Activated T-cell treated with anti-CD3 and anti-CD28 coated beads, Interleukin-2, amount 50 U/mL, for 72 hours (primary cell): ENCODE measurements at regions not wholly inside any gene's neighbourhood (a gene's known extent, or its start where the extent isn't known, plus 50 kb on each side); places are given as distances from the start of the nearest gene placed in this dataset.

Experiments
- ATAC-seq, 2 donors: fragments of 150-1000 bp; cut with Tn5 transposase; replicated peaks in 1 of 2; 2 replicates each; pipeline ENCODE4 v1.10.0; 2021; ENCODE audit warnings: moderate library complexity in 2 of 2, mild to moderate bottlenecking in 1 of 2
- DNase-seq, 2 donors: peaks; one replicate each; pipeline ENCODE4 v3.0.0; 2021 to 2022; ENCODE audit warnings: mixed read lengths in 1 of 2
- H3K27ac Mint-ChIP-seq: one replicate; pipeline ENCODE4 v1.8.0; 2022; ENCODE audit warnings: mild to moderate bottlenecking, moderate library complexity, mixed read lengths
- H3K27me3 Mint-ChIP-seq: one replicate; pipeline ENCODE4 v1.8.0; 2022; ENCODE audit warnings: low read depth, mixed read lengths
- H3K36me3 Mint-ChIP-seq, 2 donors: one replicate each; pipeline ENCODE4 v1.8.0; 2022; ENCODE audit warnings: mixed read lengths in 2 of 2, mild to moderate bottlenecking in 1 of 2; ENCODE audit not compliant: insufficient read depth in 2 of 2
- H3K4me1 Mint-ChIP-seq: one replicate; pipeline ENCODE4 v1.8.0; 2022; ENCODE audit warnings: low read depth, mixed read lengths
- H3K4me3 Mint-ChIP-seq, 2 donors: one replicate each; pipeline ENCODE4 v1.8.0; 2022; ENCODE audit warnings: mild to moderate bottlenecking in 2 of 2, mixed read lengths in 2 of 2, moderate library complexity in 2 of 2
- H3K9me3 Mint-ChIP-seq, 2 donors: one replicate each; pipeline ENCODE4 v1.8.0; 2022; ENCODE audit warnings: mixed read lengths in 2 of 2

- DNase-seq (no peak), ATAC-seq (no peak)
- no peak overlapping the region for H3K4me3 Mint-ChIP-seq
- no peaks in the 10 kb centered on the region for H3K36me3 Mint-ChIP-seq
- peaks cover 13% of the 10 kb centered on the region for H3K4me1 Mint-ChIP-seq
- H3K27ac Mint-ChIP-seq: no peak overlapping the region
- peaks cover 13% of the 10 kb centered on the region for H3K27me3 Mint-ChIP-seq
- no peaks in the 10 kb centered on the region for H3K9me3 Mint-ChIP-seq
Measured at GRCh38 chrX:38895775-38896174, 94.5 kb downstream of the MID1IP1 start.

GRCh38 chrX:38896724-38897298, 95.6 kb downstream of the MID1IP1 start:
- DNase-seq (peak in 1 of 2 donors; percentile 4), ATAC-seq (peak; percentile 62 to 66)
- Mint-ChIP-seq H3K4me1 (peaks cover 5% of the 10 kb centered on the region), H3K4me3 (no peak overlapping the region), H3K27ac (no peak overlapping the region), H3K9me3 (no peaks in the 10 kb centered on the region), H3K36me3 (no peaks in the 10 kb centered on the region), H3K27me3 (peaks cover 13% of the 10 kb centered on the region)

- no peak for ATAC-seq
- peaks cover 8% of the 10 kb centered on the region for H3K27me3 Mint-ChIP-seq
- H3K36me3 Mint-ChIP-seq: no peaks in the 10 kb centered on the region
- DNase-seq: no peak
- no peaks in the 10 kb centered on the region for H3K4me1 Mint-ChIP-seq
- no peaks in the 10 kb centered on the region for H3K9me3 Mint-ChIP-seq
- H3K4me3 Mint-ChIP-seq: no peak overlapping the region
- H3K27ac Mint-ChIP-seq: no peak overlapping the region
Measured at GRCh38 chrX:38898261-38898660, 97.0 kb downstream of the MID1IP1 start.

- Mint-ChIP-seq H3K36me3 (no peaks in the 10 kb centered on the region), H3K27me3 (peaks cover 7% of the 10 kb centered on the region), H3K27ac (no peak overlapping the region), H3K9me3 (no peaks in the 10 kb centered on the region), H3K4me3 (no peak overlapping the region), H3K4me1 (no peaks in the 10 kb centered on the region)
- ATAC-seq (no peak), DNase-seq (no peak)
Measured at GRCh38 chrX:38899650-38900049, 98.4 kb downstream of the MID1IP1 start.

GRCh38 chrX:38900719-38901118, 99.5 kb downstream of the MID1IP1 start:
- ATAC-seq (no peak), DNase-seq (no peak)
- no peaks in the 10 kb centered on the region for H3K9me3 Mint-ChIP-seq
- H3K27ac Mint-ChIP-seq: no peak overlapping the region
- no peak overlapping the region for H3K4me3 Mint-ChIP-seq
- no peaks in the 10 kb centered on the region for H3K4me1 Mint-ChIP-seq
- no peaks in the 10 kb centered on the region for H3K36me3 Mint-ChIP-seq
- H3K27me3 Mint-ChIP-seq: peaks cover 10% of the 10 kb centered on the region

- DNase-seq (no peak), ATAC-seq (no peak)
- Mint-ChIP-seq H3K27me3 (peaks cover 18% of the 10 kb centered on the region), H3K36me3 (no peaks in the 10 kb centered on the region), H3K4me1 (no peaks in the 10 kb centered on the region), H3K27ac (no peak overlapping the region), H3K4me3 (no peak overlapping the region), H3K9me3 (no peaks in the 10 kb centered on the region)
Measured at GRCh38 chrX:38902972-38903492, 101.8 kb downstream of the MID1IP1 start.

GRCh38 chrX:38916801-38917200, 115.5 kb downstream of the MID1IP1 start:
- H3K27ac Mint-ChIP-seq: no peak overlapping the region
- no peak overlapping the region for H3K4me3 Mint-ChIP-seq
- H3K27me3 Mint-ChIP-seq: no peaks in the 10 kb centered on the region
- no peak for DNase-seq
- no peaks in the 10 kb centered on the region for H3K36me3 Mint-ChIP-seq
- H3K9me3 Mint-ChIP-seq: peaks cover 2 to 3% of the 10 kb centered on the region in 2 donors
- no peaks in the 10 kb centered on the region for H3K4me1 Mint-ChIP-seq
- ATAC-seq: no peak

- Mint-ChIP-seq H3K4me3 (no peak overlapping the region), H3K9me3 (peaks cover 2 to 3% of the 10 kb centered on the region in 2 donors), H3K4me1 (no peaks in the 10 kb centered on the region), H3K27me3 (no peaks in the 10 kb centered on the region), H3K36me3 (no peaks in the 10 kb centered on the region), H3K27ac (no peak overlapping the region)
- DNase-seq (no peak), ATAC-seq (no peak)
Measured at GRCh38 chrX:38917954-38918353, 116.7 kb downstream of the MID1IP1 start.

- ATAC-seq (no peak), DNase-seq (no peak)
- Mint-ChIP-seq H3K4me3 (no peak overlapping the region), H3K36me3 (no peaks in the 10 kb centered on the region), H3K4me1 (no peaks in the 10 kb centered on the region), H3K27ac (no peak overlapping the region), H3K27me3 (no peaks in the 10 kb centered on the region), H3K9me3 (no peaks in the 10 kb centered on the region)
Measured at GRCh38 chrX:38919202-38919601, 117.9 kb downstream of the MID1IP1 start.

GRCh38 chrX:38919853-38920528, 118.7 kb downstream of the MID1IP1 start:
- Mint-ChIP-seq H3K4me1 (no peaks in the 10 kb centered on the region), H3K9me3 (peaks cover 0 to 2% of the 10 kb centered on the region in 2 donors), H3K27ac (no peak overlapping the region), H3K4me3 (no peak overlapping the region), H3K36me3 (no peaks in the 10 kb centered on the region), H3K27me3 (no peaks in the 10 kb centered on the region)
- ATAC-seq (no peak), DNase-seq (no peak)

GRCh38 chrX:38923451-38923969, 122.3 kb downstream of the MID1IP1 start:
- Mint-ChIP-seq H3K27ac (no peak overlapping the region), H3K4me3 (no peak overlapping the region), H3K36me3 (no peaks in the 10 kb centered on the region), H3K4me1 (no peaks in the 10 kb centered on the region), H3K9me3 (peaks cover 0 to 2% of the 10 kb centered on the region in 2 donors), H3K27me3 (peaks cover 8% of the 10 kb centered on the region)
- no peak for ATAC-seq
- no peak for DNase-seq

- H3K4me3 Mint-ChIP-seq: no peak overlapping the region
- no peaks in the 10 kb centered on the region for H3K36me3 Mint-ChIP-seq
- H3K4me1 Mint-ChIP-seq: no peaks in the 10 kb centered on the region
- H3K9me3 Mint-ChIP-seq: peaks cover 0 to 2% of the 10 kb centered on the region in 2 donors
- DNase-seq (no peak), ATAC-seq (no peak)
- H3K27me3 Mint-ChIP-seq: peaks cover 8% of the 10 kb centered on the region
- H3K27ac Mint-ChIP-seq: no peak overlapping the region
Measured at GRCh38 chrX:38927592-38927991, 126.3 kb downstream of the MID1IP1 start.

GRCh38 chrX:38929966-38930421, 128.7 kb downstream of the MID1IP1 start:
- H3K4me1 Mint-ChIP-seq: no peaks in the 10 kb centered on the region
- no peak overlapping the region for H3K27ac Mint-ChIP-seq
- no peaks in the 10 kb centered on the region for H3K36me3 Mint-ChIP-seq
- no peak overlapping the region for H3K4me3 Mint-ChIP-seq
- no peaks in the 10 kb centered on the region for H3K9me3 Mint-ChIP-seq
- no peak for DNase-seq
- peaks cover 8% of the 10 kb centered on the region for H3K27me3 Mint-ChIP-seq
- ATAC-seq: no peak
